Tibial nerve (tissue), 4 donors: ENCODE measurements at regions not wholly inside any gene's neighbourhood (a gene's known extent, or its start where the extent isn't known, plus 50 kb on each side); places are given as distances from the start of the nearest gene placed in this dataset.

Source experiments
- DNase-seq, 2 donors: peaks; one replicate each; pipeline ENCODE4 v3.0.0-alpha.2; 2019; ENCODE audit warnings: low spot score in 2 of 2
- H3K27ac ChIP-seq, 4 donors: fragments of 200-600 bp; sonication (generic) in 3 of 4; one replicate each; pipeline ENCODE4 v1.5.1; 2017 to 2019; ENCODE audit warnings: mild to moderate bottlenecking in 1 of 4
- H3K27me3 ChIP-seq, 2 donors: fragments of 200-600 bp; sonication (generic) in 1 of 2; one replicate each; pipeline versions ENCODE4 v1.5.1 to v1.6.0; 2017 to 2019
- H3K36me3 ChIP-seq, 3 donors: fragments of 200-600 bp; sonication (generic); one replicate each; pipeline ENCODE4 v1.5.1; 2018 to 2019
- H3K4me1 ChIP-seq, 4 donors: fragments of 200-600 bp; sonication (generic) in 3 of 4; one replicate each; pipeline ENCODE4 v1.5.1; 2017 to 2019
- H3K4me3 ChIP-seq, 4 donors: fragments of 200-600 bp; sonication (generic) in 3 of 4; one replicate each; pipeline ENCODE4 v1.5.1; 2017 to 2019; ENCODE audit warnings: mild to moderate bottlenecking in 1 of 4, moderate library complexity in 1 of 4
- H3K9me3 ChIP-seq, 4 donors: fragments of 200-600 bp; sonication (generic) in 3 of 4; one replicate each; pipeline ENCODE4 v1.5.1; 2017 to 2019
- CTCF ChIP-seq, 5 experiments: fragments of 200-600 bp in 3 of 5; fragments of 450-650 bp in 2 of 5; sonication (generic) in 3 of 5; IDR thresholded peaks; one replicate each; pipeline ENCODE4 v1.5.1; 2016 to 2019; ENCODE audit warnings: antibody characterized with exemption in 5 of 5, mild to moderate bottlenecking in 3 of 5, moderate library complexity in 2 of 5
- EP300 ChIP-seq, 2 donors: sonication (generic); formaldehyde crosslinking; IDR thresholded peaks; one replicate each; pipeline ENCODE4 v1.6.1; 2017; ENCODE audit warnings: antibody characterized with exemption in 2 of 2, mild to moderate bottlenecking in 1 of 2
- POLR2A ChIP-seq, 2 donors: fragments of 450-650 bp; IDR thresholded peaks; one replicate each; pipeline ENCODE4 v1.6.1; 2017; ENCODE audit warnings: antibody characterized with exemption in 2 of 2, mild to moderate bottlenecking in 2 of 2, moderate library complexity in 2 of 2
- WGBS, 2 donors: methylation state at CpG; one replicate each; pipeline ENCODE4 v1.1.5; 2018; 5-methylcytosine and 5-hydroxymethylcytosine counted together

GRCh38 chr12:19035536-19035935, 94.0 kb upstream of the PLEKHA5 start:
- no peak overlapping the region for H3K27ac ChIP-seq
- WGBS, 2 donors = 5 to 18% methylated on average over 1 of the region's 1 CpG

DNA sequence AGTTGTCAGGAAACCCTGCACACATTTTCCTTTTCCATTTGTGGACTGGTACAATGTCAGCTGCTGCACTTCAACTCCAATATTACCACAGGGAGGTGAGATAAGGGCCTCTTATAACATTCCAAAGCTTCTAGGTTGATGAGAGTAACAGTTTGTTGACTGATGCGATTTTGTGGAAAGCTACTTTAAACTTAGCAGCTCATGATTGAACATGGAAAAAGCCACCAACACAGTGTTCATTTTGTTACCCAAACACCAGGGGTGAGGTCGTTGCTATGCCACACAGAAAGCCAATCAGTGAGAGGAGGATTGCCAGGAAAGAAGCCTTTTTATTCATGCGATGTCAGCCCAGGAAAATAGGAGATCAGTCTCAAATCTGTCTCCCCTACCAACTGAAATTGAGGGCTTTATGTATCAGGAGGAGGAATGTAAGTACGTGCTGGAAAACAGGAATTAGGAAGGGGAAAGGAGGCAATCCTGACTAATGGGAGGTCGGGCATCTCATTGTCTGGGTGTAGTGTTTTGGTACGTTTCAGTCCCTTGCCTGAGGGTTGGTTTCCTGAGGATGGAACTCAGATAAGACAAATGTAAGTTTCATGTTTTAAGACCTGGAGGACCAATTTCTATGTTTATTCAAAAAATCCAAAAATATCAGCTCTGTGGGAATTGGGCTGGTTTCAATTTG, 92.7 kb upstream of the PLEKHA5 start:
- no peak for TF ChIP-seq POLR2A (IDR thresholded peaks at IDR 0.05)
- peaks cover 0 to 16% (median 0%) of the 10 kb centered on the region in 4 donors for H3K9me3 ChIP-seq
- H3K27ac ChIP-seq = no peak overlapping the region
- WGBS, 2 donors = 58 to 60% methylated on average over 6 of the region's 6 CpGs
- no peaks in the 10 kb centered on the region for H3K36me3 ChIP-seq
- no peaks in the 10 kb centered on the region for H3K27me3 ChIP-seq
- DNase-seq = no peak
- H3K4me1 ChIP-seq = peaks cover 0 to 13% (median 0%) of the 10 kb centered on the region in 4 donors
- no peak overlapping the region for H3K4me3 ChIP-seq

More at GRCh38 chr12:19035536-19035935, 94.0 kb upstream of the PLEKHA5 start:
- Histone ChIP-seq H3K4me3 (no peak overlapping the region), H3K36me3 (no peaks in the 10 kb centered on the region), H3K27me3 (no peaks in the 10 kb centered on the region), H3K4me1 (peaks cover 0 to 13% (median 0%) of the 10 kb centered on the region in 4 donors), H3K9me3 (peaks cover 0 to 17% (median 0%) of the 10 kb centered on the region in 4 donors)
- DNase-seq = no peak
- TF ChIP-seq EP300 (IDR thresholded peaks at IDR 0.05) (no peak), CTCF (IDR thresholded peaks at IDR 0.05) (no peak), POLR2A (IDR thresholded peaks at IDR 0.05) (no peak)

- WGBS, 2 donors = 70 to 78% methylated on average over 6 of the region's 6 CpGs
- Histone ChIP-seq H3K27ac (no peak overlapping the region), H3K4me3 (no peak overlapping the region), H3K4me1 (peaks cover 0 to 13% (median 0%) of the 10 kb centered on the region in 4 donors), H3K36me3 (no peaks in the 10 kb centered on the region), H3K27me3 (no peaks in the 10 kb centered on the region), H3K9me3 (peaks cover 0 to 3% (median 0%) of the 10 kb centered on the region in 4 donors)
- no peak for DNase-seq
- TF ChIP-seq CTCF (IDR thresholded peaks at IDR 0.05) (no peak), EP300 (IDR thresholded peaks at IDR 0.05) (no peak), POLR2A (IDR thresholded peaks at IDR 0.05) (no peak)
Observed at GRCh38 chr12:19038209-19038608, 91.3 kb upstream of the PLEKHA5 start.

- no peak for DNase-seq
- Histone ChIP-seq H3K27me3 (no peaks in the 10 kb centered on the region), H3K4me1 (peaks cover 0 to 13% (median 0%) of the 10 kb centered on the region in 4 donors), H3K4me3 (no peak overlapping the region), H3K9me3 (no peaks in the 10 kb centered on the region), H3K36me3 (no peaks in the 10 kb centered on the region), H3K27ac (no peak overlapping the region)
- TF ChIP-seq EP300 (IDR thresholded peaks at IDR 0.05) (no peak), POLR2A (IDR thresholded peaks at IDR 0.05) (no peak), CTCF (IDR thresholded peaks at IDR 0.05) (no peak)
- 51 to 67% methylated on average over 3 of the region's 3 CpGs for WGBS, 2 donors
Observed at GRCh38 chr12:19039515-19039914, 90.0 kb upstream of the PLEKHA5 start.

DNA sequence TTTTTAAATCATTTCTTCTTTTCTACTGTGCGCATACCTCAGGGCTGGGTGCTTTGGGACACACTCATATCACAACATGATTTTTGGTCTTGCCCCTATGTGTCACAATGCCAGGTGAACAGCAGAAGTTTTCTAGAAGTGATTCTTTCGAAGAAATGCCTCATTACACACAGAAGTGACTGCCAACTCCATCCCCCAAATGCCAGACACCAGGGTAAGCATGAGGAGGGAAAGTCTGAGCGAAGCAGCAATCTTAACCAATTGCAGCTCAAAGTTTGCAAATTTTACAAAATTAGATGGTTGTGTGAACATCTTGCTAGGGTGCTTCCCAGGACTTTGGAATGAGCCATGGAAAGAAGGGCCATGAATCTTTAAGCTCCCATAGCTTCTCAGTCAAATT, 87.3 kb upstream of the PLEKHA5 start:
- H3K36me3 ChIP-seq = no peaks in the 10 kb centered on the region
- no peaks in the 10 kb centered on the region for H3K4me1 ChIP-seq
- TF ChIP-seq EP300 (IDR thresholded peaks at IDR 0.05) (no peak), POLR2A (IDR thresholded peaks at IDR 0.05) (no peak), CTCF (IDR thresholded peaks at IDR 0.05) (no peak)
- no peak for DNase-seq
- WGBS, 2 donors = 97 to 99% methylated on average over 3 of the region's 3 CpGs
- H3K9me3 ChIP-seq = no peaks in the 10 kb centered on the region
- H3K4me3 ChIP-seq = no peak overlapping the region
- H3K27me3 ChIP-seq = no peaks in the 10 kb centered on the region
- no peak overlapping the region for H3K27ac ChIP-seq
